ENCODE measurements at regions not wholly inside any gene's neighbourhood (a gene's known extent, or its start where the extent isn't known, plus 50 kb on each side); places are given as distances from the start of the nearest gene placed in this dataset.

GRCh38 chr3:8110966-8111798, 390.4 kb upstream of the LMCD1 start:
- TF ChIP-seq, protein P1, sequence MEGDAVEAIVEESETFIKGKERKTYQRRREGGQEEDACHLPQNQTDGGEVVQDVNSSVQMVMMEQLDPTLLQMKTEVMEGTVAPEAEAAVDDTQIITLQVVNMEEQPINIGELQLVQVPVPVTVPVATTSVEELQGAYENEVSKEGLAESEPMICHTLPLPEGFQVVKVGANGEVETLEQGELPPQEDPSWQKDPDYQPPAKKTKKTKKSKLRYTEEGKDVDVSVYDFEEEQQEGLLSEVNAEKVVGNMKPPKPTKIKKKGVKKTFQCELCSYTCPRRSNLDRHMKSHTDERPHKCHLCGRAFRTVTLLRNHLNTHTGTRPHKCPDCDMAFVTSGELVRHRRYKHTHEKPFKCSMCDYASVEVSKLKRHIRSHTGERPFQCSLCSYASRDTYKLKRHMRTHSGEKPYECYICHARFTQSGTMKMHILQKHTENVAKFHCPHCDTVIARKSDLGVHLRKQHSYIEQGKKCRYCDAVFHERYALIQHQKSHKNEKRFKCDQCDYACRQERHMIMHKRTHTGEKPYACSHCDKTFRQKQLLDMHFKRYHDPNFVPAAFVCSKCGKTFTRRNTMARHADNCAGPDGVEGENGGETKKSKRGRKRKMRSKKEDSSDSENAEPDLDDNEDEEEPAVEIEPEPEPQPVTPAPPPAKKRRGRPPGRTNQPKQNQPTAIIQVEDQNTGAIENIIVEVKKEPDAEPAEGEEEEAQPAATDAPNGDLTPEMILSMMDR (IDR thresholded peaks at IDR 0.05), result peak; percentile 73 to 82
- Histone ChIP-seq H3K36me3 (no peaks in the 10 kb centered on the region), H3K4me3 (peak overlapping the region in 1 of 2 donors; percentile 16), H3K27me3 (no peaks in the 10 kb centered on the region), H3K27ac (no peak overlapping the region), H3K9me3 (no peaks in the 10 kb centered on the region), H3K4me1 (peaks cover 0 to 4% of the 10 kb centered on the region in 2 donors)
- peak; percentile 75 for DNase-seq (ENCODE audit: low spot score)

GRCh38 chr3:8112587-8112986, 389.0 kb upstream of the LMCD1 start:
- DNase-seq (ENCODE audit: low spot score), result no peak
- Histone ChIP-seq H3K9me3 (no peaks in the 10 kb centered on the region), H3K27me3 (no peaks in the 10 kb centered on the region), H3K27ac (no peak overlapping the region), H3K4me3 (no peak overlapping the region), H3K4me1 (peaks cover 0 to 4% of the 10 kb centered on the region in 2 donors), H3K36me3 (no peaks in the 10 kb centered on the region)
- TF ChIP-seq, protein P1 (IDR thresholded peaks at IDR 0.05), result no peak

- Histone ChIP-seq H3K4me3 (no peak overlapping the region), H3K9me3 (no peaks in the 10 kb centered on the region), H3K27me3 (no peaks in the 10 kb centered on the region), H3K36me3 (no peaks in the 10 kb centered on the region), H3K4me1 (peaks cover 0 to 4% of the 10 kb centered on the region in 2 donors), H3K27ac (no peak overlapping the region)
- no peak for DNase-seq (ENCODE audit: low spot score)
- TF ChIP-seq, protein P1 (IDR thresholded peaks at IDR 0.05), result no peak
These were observed 388.0 kb upstream of the LMCD1 start for GRCh38 chr3:8113626-8114025.

- H3K27ac ChIP-seq, result no peak overlapping the region
- TF ChIP-seq, protein P1 (IDR thresholded peaks at IDR 0.05), result no peak
- no peak for DNase-seq (ENCODE audit: low spot score)
- no peaks in the 10 kb centered on the region for H3K4me1 ChIP-seq
- H3K9me3 ChIP-seq, result peaks cover 0 to 9% of the 10 kb centered on the region in 2 donors
- H3K36me3 ChIP-seq, result no peaks in the 10 kb centered on the region
- no peaks in the 10 kb centered on the region for H3K27me3 ChIP-seq
- no peak overlapping the region for H3K4me3 ChIP-seq
These were observed 372.9 kb upstream of the LMCD1 start for GRCh38 chr3:8128686-8129085.

GRCh38 chr3:8136553-8136952, 365.1 kb upstream of the LMCD1 start:
- TF ChIP-seq, protein P1 (IDR thresholded peaks at IDR 0.05), result no peak
- Histone ChIP-seq H3K27me3 (no peaks in the 10 kb centered on the region), H3K4me1 (no peaks in the 10 kb centered on the region), H3K9me3 (peaks cover 0 to 5% of the 10 kb centered on the region in 2 donors), H3K27ac (no peak overlapping the region), H3K36me3 (no peaks in the 10 kb centered on the region), H3K4me3 (no peak overlapping the region)
- DNase-seq (ENCODE audit: low spot score), result no peak
